ENCODE measurements at regions not wholly inside any gene's neighbourhood (a gene's known extent, or its start where the extent isn't known, plus 50 kb on each side); places are given as distances from the start of the nearest gene placed in this dataset.
A peak's percentile ranks its signal among the peaks of the same experiment; 100 is the strongest.

GRCh38 chr7:50203521-50203920 is 101.0 kb upstream of the IKZF1 start:
- H3K27ac Mint-ChIP-seq = peak overlapping the region; percentile 10
- ATAC-seq (no peak), DNase-seq (ENCODE audit: low spot score in 2 of 2) (no peak)
- peaks cover 38% of the 10 kb centered on the region for H3K4me1 Mint-ChIP-seq
- H3K4me3 Mint-ChIP-seq = no peak overlapping the region
- no peaks in the 10 kb centered on the region for H3K9me3 Mint-ChIP-seq
- peaks cover 15% of the 10 kb centered on the region for H3K36me3 Mint-ChIP-seq

- Mint-ChIP-seq H3K4me3 (no peak overlapping the region), H3K9me3 (no peaks in the 10 kb centered on the region), H3K27ac (no peak overlapping the region), H3K36me3 (peaks cover 15% of the 10 kb centered on the region), H3K4me1 (peaks cover 31% of the 10 kb centered on the region)
- no peak for ATAC-seq
- DNase-seq (ENCODE audit: low spot score in 2 of 2) = no peak
Observed at GRCh38 chr7:50202052-50202555, 102.4 kb upstream of the IKZF1 start.

- Mint-ChIP-seq H3K4me3 (no peak overlapping the region), H3K4me1 (peaks cover 15% of the 10 kb centered on the region), H3K36me3 (no peaks in the 10 kb centered on the region), H3K9me3 (no peaks in the 10 kb centered on the region), H3K27ac (no peak overlapping the region)
- no peak for ATAC-seq
- DNase-seq (ENCODE audit: low spot score in 2 of 2) = no peak
Observed at GRCh38 chr7:50199824-50200223, 104.7 kb upstream of the IKZF1 start.

- Mint-ChIP-seq H3K36me3 (no peaks in the 10 kb centered on the region), H3K9me3 (no peaks in the 10 kb centered on the region), H3K4me3 (no peak overlapping the region), H3K27ac (no peak overlapping the region), H3K4me1 (peaks cover 15% of the 10 kb centered on the region)
- DNase-seq (ENCODE audit: low spot score in 2 of 2) (no peak), ATAC-seq (peak; percentile 96)
Observed at GRCh38 chr7:50197549-50197948, 104.5 kb upstream of the ZPBP start.

GRCh38 chr7:50196719-50197118 is 103.7 kb upstream of the ZPBP start:
- H3K4me3 Mint-ChIP-seq = no peak overlapping the region
- no peaks in the 10 kb centered on the region for H3K9me3 Mint-ChIP-seq
- H3K27ac Mint-ChIP-seq = no peak overlapping the region
- DNase-seq (ENCODE audit: low spot score in 2 of 2) (no peak), ATAC-seq (no peak)
- H3K4me1 Mint-ChIP-seq = peaks cover 15% of the 10 kb centered on the region
- no peaks in the 10 kb centered on the region for H3K36me3 Mint-ChIP-seq

GRCh38 chr7:50190776-50191175 is 97.7 kb upstream of the ZPBP start:
- ATAC-seq (no peak), DNase-seq (ENCODE audit: low spot score in 2 of 2) (no peak)
- no peak overlapping the region for H3K27ac Mint-ChIP-seq
- no peaks in the 10 kb centered on the region for H3K36me3 Mint-ChIP-seq
- H3K9me3 Mint-ChIP-seq = peaks cover 2% of the 10 kb centered on the region
- H3K4me1 Mint-ChIP-seq = no peaks in the 10 kb centered on the region
- no peak overlapping the region for H3K4me3 Mint-ChIP-seq

GRCh38 chr7:50189371-50189770 is 96.3 kb upstream of the ZPBP start:
- no peak overlapping the region for H3K4me3 Mint-ChIP-seq
- H3K27ac Mint-ChIP-seq = no peak overlapping the region

GRCh38 chr7:50185951-50186682 is 93.1 kb upstream of the ZPBP start:
- Mint-ChIP-seq H3K36me3 (no peaks in the 10 kb centered on the region), H3K9me3 (peaks cover 2% of the 10 kb centered on the region), H3K4me3 (no peak overlapping the region), H3K4me1 (peaks cover 6% of the 10 kb centered on the region), H3K27ac (no peak overlapping the region)
- DNase-seq (ENCODE audit: low spot score in 2 of 2) = no peak
- no peak for ATAC-seq

More at GRCh38 chr7:50189371-50189770, 96.3 kb upstream of the ZPBP start:
- Mint-ChIP-seq H3K4me1 (peaks cover 6% of the 10 kb centered on the region), H3K36me3 (no peaks in the 10 kb centered on the region), H3K9me3 (peaks cover 2% of the 10 kb centered on the region)
- ATAC-seq (no peak), DNase-seq (ENCODE audit: low spot score in 2 of 2) (no peak)

- Mint-ChIP-seq H3K36me3 (no peaks in the 10 kb centered on the region), H3K9me3 (peaks cover 2% of the 10 kb centered on the region), H3K27ac (no peak overlapping the region), H3K4me1 (peaks cover 6% of the 10 kb centered on the region), H3K4me3 (no peak overlapping the region)
- DNase-seq (ENCODE audit: low spot score in 2 of 2) = no peak
- ATAC-seq = peak; percentile 37
Observed at GRCh38 chr7:50185208-50185607, 92.2 kb upstream of the ZPBP start.

GRCh38 chr7:50184271-50184990 is 91.4 kb upstream of the ZPBP start:
- no peak for DNase-seq (ENCODE audit: low spot score in 2 of 2)
- H3K9me3 Mint-ChIP-seq = peaks cover 2% of the 10 kb centered on the region
- H3K27ac Mint-ChIP-seq = no peak overlapping the region
- no peak overlapping the region for H3K4me3 Mint-ChIP-seq
- peaks cover 6% of the 10 kb centered on the region for H3K4me1 Mint-ChIP-seq
- no peaks in the 10 kb centered on the region for H3K36me3 Mint-ChIP-seq
- no peak for ATAC-seq

GRCh38 chr7:50182759-50183158 is 89.7 kb upstream of the ZPBP start:
- ATAC-seq (no peak), DNase-seq (ENCODE audit: low spot score in 2 of 2) (no peak)
- Mint-ChIP-seq H3K27ac (no peak overlapping the region), H3K36me3 (no peaks in the 10 kb centered on the region), H3K9me3 (no peaks in the 10 kb centered on the region), H3K4me1 (peaks cover 6% of the 10 kb centered on the region), H3K4me3 (no peak overlapping the region)

- DNase-seq (ENCODE audit: low spot score in 2 of 2) (no peak), ATAC-seq (no peak)
- Mint-ChIP-seq H3K36me3 (no peaks in the 10 kb centered on the region), H3K4me3 (no peak overlapping the region), H3K27ac (no peak overlapping the region), H3K9me3 (no peaks in the 10 kb centered on the region), H3K4me1 (peaks cover 6% of the 10 kb centered on the region)
Observed at GRCh38 chr7:50181081-50181480, 88.0 kb upstream of the ZPBP start.

- H3K4me1 Mint-ChIP-seq = no peaks in the 10 kb centered on the region
- H3K9me3 Mint-ChIP-seq = no peaks in the 10 kb centered on the region
- ATAC-seq (no peak), DNase-seq (ENCODE audit: low spot score in 2 of 2) (no peak)
- no peaks in the 10 kb centered on the region for H3K36me3 Mint-ChIP-seq
- H3K4me3 Mint-ChIP-seq = no peak overlapping the region
- H3K27ac Mint-ChIP-seq = no peak overlapping the region
Observed at GRCh38 chr7:50178166-50178565, 85.1 kb upstream of the ZPBP start.

- no peak for DNase-seq (ENCODE audit: low spot score in 2 of 2)
- Mint-ChIP-seq H3K36me3 (no peaks in the 10 kb centered on the region), H3K4me1 (no peaks in the 10 kb centered on the region), H3K9me3 (no peaks in the 10 kb centered on the region), H3K4me3 (no peak overlapping the region), H3K27ac (no peak overlapping the region)
- ATAC-seq = no peak
Observed at GRCh38 chr7:50174948-50175347, 81.9 kb upstream of the ZPBP start.

GRCh38 chr7:50166997-50167965 is 74.2 kb upstream of the ZPBP start:
- Mint-ChIP-seq H3K9me3 (no peaks in the 10 kb centered on the region), H3K27ac (peak overlapping the region; percentile 84), H3K4me3 (no peak overlapping the region), H3K36me3 (no peaks in the 10 kb centered on the region), H3K4me1 (peaks cover 30% of the 10 kb centered on the region)
- DNase-seq (ENCODE audit: low spot score in 2 of 2) = no peak
- ATAC-seq = peak; percentile 53
